ENCODE measurements at regions not wholly inside any gene's neighbourhood (a gene's known extent, or its start where the extent isn't known, plus 50 kb on each side); places are given as distances from the start of the nearest gene placed in this dataset.

DNA sequence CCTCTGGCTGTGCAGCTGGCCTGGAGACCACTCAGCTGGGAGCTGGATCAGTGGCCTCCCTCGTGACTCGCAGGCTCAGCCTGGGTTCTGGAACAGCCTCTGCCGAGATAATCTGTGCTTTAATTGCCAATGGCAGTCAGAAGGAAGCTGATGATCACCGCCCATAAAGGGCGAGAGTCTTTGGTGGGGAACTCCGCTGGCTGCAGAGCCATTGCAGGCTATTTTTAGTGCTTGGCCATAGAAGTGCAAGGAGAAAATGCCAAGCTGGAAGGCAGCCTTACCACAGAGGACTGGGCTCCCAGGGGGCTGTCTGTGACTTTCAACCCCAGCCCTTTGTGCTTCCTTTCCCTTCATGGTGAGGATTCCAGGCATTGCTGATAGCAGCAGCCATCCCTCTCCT is 62.2 kb upstream of the TENM4 start:
- no peak overlapping the region for H3K4me2 ChIP-seq (ENCODE audit: insufficient read depth, insufficient read length, low read length)
- WGBS (ENCODE audit: extremely low coverage, insufficient read length, low lambda C conversion rate): no CpG with 5 or more reads among the region's 6 CpGs
- H3T11ph ChIP-seq (ENCODE audit: low read length): no peak overlapping the region
- Mint-ChIP-seq H3K27me3 (ENCODE audit: low read depth) (no peaks in the 10 kb centered on the region; the same call in none of the 2 replicates), H3K27ac (no peak overlapping the region), H3K36me3 (ENCODE audit: insufficient read depth in 1 of 3, low read depth in 3 of 3) (peaks cover 0 to 8% (median 2%) of the 10 kb centered on the region in 3 experiments; a peak in 1 of 7 replicates), H3K9me3 (peaks cover 3 to 10% of the 10 kb centered on the region in 2 experiments; a peak in 3 of 5 replicates), H3K4me1 (peaks cover 12 to 19% of the 10 kb centered on the region in 2 experiments), H3K4me3 (no peak overlapping the region)
- no peak overlapping the region for H3K27ac ChIP-seq (ENCODE audit: insufficient read length, low read depth, low read length)
- no peak overlapping the region for H4K8ac ChIP-seq (replicated peaks; ENCODE audit: insufficient read length, low read depth, low read length)
- no peaks in the 10 kb centered on the region for H3K9me3 ChIP-seq (ENCODE audit: control insufficient read depth, low read depth, low read length)
- H3K56ac ChIP-seq (ENCODE audit: insufficient read length, low read depth, low read length): no peak overlapping the region
- H3K4me1 ChIP-seq (ENCODE audit: insufficient read depth, low read length): no peaks in the 10 kb centered on the region
- no peak overlapping the region for H4K5ac ChIP-seq (ENCODE audit: insufficient read length, low read depth, low read length)
- H2BK120ac ChIP-seq (ENCODE audit: low read depth, low read length, poor library complexity, severe bottlenecking): no peak overlapping the region
- H3K23ac ChIP-seq (ENCODE audit: insufficient read length, low read depth, low read length): no peak overlapping the region
- no peak overlapping the region for H3K4ac ChIP-seq (ENCODE audit: low read depth, low read length)
- no peak overlapping the region for H2BK15ac ChIP-seq (ENCODE audit: low read depth, low read length)
- H2BK12ac ChIP-seq (ENCODE audit: insufficient read length, low read depth, low read length): no peak overlapping the region
- H2AFZ ChIP-seq (ENCODE audit: low read length): no peak overlapping the region
- H3K79me2 ChIP-seq (ENCODE audit: insufficient read depth, low read length): no peaks in the 10 kb centered on the region
- H3K9ac ChIP-seq (ENCODE audit: extremely low read depth, insufficient read length, low read length): no peak overlapping the region
- H2AK5ac ChIP-seq (ENCODE audit: insufficient read length, low read length): no peak overlapping the region
- H2BK5ac ChIP-seq (ENCODE audit: insufficient read length, low read length): no peak overlapping the region
- no peaks in the 10 kb centered on the region for H3K79me1 ChIP-seq (ENCODE audit: insufficient read depth, low read depth, low read length, poor library complexity, severe bottlenecking)
- no peak overlapping the region for H3K14ac ChIP-seq (ENCODE audit: insufficient read depth, low read length)
- TF ChIP-seq, protein P1, sequence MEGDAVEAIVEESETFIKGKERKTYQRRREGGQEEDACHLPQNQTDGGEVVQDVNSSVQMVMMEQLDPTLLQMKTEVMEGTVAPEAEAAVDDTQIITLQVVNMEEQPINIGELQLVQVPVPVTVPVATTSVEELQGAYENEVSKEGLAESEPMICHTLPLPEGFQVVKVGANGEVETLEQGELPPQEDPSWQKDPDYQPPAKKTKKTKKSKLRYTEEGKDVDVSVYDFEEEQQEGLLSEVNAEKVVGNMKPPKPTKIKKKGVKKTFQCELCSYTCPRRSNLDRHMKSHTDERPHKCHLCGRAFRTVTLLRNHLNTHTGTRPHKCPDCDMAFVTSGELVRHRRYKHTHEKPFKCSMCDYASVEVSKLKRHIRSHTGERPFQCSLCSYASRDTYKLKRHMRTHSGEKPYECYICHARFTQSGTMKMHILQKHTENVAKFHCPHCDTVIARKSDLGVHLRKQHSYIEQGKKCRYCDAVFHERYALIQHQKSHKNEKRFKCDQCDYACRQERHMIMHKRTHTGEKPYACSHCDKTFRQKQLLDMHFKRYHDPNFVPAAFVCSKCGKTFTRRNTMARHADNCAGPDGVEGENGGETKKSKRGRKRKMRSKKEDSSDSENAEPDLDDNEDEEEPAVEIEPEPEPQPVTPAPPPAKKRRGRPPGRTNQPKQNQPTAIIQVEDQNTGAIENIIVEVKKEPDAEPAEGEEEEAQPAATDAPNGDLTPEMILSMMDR (conservative IDR thresholded peaks at IDR 0.05): no peak
- no peaks in the 10 kb centered on the region for H3K27me3 ChIP-seq (ENCODE audit: insufficient read depth, low read length)
- no peak overlapping the region for H4K91ac ChIP-seq (ENCODE audit: insufficient read length, low read depth, low read length)
- H3K18ac ChIP-seq (ENCODE audit: insufficient read length, low read depth, low read length): no peak overlapping the region
- H3K23me2 ChIP-seq (ENCODE audit: insufficient read length, low read depth, low read length, poor library complexity, severe bottlenecking): no peaks in the 10 kb centered on the region
- DNase-seq: no peak
- H4K20me1 ChIP-seq (ENCODE audit: control insufficient read depth, insufficient read depth, insufficient read length): no peaks in the 10 kb centered on the region
- no peak overlapping the region for H2BK20ac ChIP-seq (ENCODE audit: low read depth, low read length, poor library complexity, severe bottlenecking)

All from H9 (cell line).